NOMO-1 treated with DMSO at 0.1 percent for 48 hours (cell line): ENCODE measurements at regions not wholly inside any gene's neighbourhood (a gene's known extent, or its start where the extent isn't known, plus 50 kb on each side); places are given as distances from the start of the nearest gene placed in this dataset.
"Not testable (repeated sequence)": the region's sequence is repeated elsewhere in the genome, so short reads cannot be mapped to it uniquely, and the experiment has no call there.

Experiments used
- DNase-seq: peaks from one replicate; lab custom pipeline; 2025; ENCODE audit not compliant: unreplicated experiment; lab: John Stamatoyannopoulos, UW

DNA sequence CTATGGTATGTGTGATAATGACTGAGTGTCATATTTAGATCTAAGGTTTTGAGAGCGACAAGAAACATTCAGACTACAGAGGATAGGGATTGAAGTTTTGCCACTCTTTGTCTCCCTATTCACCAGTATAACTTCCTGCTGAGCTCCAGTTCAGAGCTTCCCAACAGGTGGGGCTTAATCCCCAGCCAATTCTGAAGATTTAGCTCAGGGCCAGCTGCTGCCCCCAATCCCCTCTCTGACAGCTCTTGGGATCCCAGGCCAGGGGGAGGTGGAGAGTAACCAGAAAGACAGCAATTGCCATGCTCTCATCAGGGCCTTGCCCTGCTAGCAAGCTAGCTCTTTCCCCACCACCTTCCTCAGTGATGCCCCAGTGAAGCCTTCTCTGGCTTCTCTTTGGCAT, 57.8 kb downstream of the TRIL start:
- no peak for DNase-seq

DNA sequence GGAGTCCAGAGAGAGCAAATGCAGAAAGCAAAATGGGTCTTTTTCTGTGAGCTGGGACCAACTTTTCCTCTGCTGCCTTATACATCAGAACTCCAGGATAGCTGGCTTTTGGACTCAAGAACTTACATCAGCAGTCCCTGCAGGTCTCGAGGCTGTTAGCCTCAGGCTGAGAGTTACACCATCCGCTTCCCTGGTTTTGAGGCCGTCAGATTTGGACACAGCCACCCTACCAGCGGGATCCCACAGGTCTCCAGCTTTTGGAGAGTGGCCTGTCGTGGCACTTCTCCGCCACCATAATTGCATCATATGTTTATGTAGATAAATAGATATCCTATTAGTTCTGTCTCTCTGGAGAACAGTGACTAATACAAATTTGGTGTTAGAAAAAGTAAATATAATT, 64.2 kb downstream of the TRIL start:
- DNase-seq = no peak

DNA sequence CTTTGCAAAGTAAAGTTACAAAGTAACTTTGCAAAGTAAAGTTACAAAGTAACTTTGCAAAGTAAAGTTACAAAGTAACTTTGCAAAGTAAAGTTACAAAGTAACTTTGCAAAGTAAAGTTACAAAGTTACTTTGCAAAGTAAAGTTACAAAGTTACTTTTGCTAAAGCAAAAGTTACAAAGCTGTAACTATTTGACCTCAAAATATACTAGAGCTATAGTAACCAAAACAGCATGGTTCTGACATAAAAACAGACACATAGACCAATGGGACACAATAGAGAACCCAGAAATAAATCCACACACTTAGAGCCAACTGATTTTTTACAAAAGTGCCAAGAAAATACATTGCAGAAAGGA, 66.3 kb downstream of the TRIL start:
- not testable (repeated sequence) for DNase-seq

DNA sequence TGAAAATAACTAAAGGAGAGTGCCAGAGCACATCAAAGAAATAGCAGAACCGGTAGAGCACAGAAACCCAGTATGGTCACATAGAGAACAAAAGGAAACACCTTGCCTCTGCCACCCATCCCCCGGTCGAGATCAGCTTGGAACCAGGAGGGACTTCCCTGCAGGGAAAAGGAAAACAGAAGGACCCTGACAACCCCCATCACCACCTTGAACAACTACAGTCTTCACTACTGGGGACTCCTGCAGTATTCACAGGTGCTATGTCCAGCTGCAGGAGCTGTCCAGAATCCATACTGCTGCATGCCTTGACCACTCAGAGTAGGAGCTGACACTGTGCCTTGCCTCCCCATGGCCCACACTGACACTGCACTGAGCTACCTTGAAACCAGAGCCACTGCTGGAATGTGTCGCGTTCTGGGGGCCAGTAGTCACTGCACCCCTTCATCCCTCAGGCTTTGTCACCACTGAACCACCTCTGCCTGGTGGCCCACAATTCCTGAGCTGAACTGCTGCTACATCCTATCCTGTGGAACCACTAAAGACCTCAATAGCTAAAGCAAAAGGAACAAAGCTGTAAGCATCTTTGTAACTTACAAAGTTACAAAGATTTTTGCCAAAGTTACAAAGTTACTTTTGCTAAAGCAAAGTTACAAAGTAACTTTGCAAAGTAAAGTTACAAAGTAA, 66.8 kb downstream of the TRIL start:
- DNase-seq = no peak

DNA sequence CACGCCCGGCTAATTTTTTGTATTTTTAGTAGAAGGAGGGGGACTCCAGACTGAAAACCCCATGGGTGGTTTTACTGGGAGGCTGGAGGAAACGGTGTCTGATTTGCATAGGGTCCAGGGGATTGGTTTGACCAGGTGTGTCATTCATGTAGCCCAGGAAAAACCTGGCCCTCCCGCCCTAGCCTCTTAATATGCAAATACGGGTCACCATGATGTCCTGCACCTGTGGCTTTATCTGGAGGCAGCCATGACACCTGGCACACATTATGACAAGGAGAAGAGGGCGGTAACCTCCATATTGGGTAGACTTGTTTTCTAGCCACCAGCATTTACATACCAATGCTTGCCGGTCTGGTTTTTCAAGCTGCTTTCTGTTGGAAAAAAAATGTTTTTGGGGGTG, 68.0 kb downstream of the TRIL start:
- no peak for DNase-seq

DNA sequence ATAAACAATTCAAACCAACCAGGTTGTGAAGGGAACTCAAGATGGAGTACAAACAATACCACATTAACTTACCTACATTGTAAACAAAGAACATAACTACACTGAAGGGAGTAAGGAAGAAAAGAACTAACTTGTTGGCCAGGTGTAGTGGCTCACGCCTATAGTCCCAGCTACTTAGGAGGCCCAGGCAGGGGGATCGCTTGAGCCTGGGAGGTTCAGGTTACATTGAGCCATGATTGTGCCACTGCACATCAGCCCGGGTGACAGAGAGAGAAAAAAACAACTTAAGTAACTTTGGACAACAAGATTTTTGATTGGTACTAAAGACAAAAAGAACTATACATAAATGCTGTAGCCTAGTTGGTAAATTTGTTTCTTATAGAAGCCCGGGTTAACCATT, 68.8 kb downstream of the TRIL start:
- DNase-seq = no peak

DNA sequence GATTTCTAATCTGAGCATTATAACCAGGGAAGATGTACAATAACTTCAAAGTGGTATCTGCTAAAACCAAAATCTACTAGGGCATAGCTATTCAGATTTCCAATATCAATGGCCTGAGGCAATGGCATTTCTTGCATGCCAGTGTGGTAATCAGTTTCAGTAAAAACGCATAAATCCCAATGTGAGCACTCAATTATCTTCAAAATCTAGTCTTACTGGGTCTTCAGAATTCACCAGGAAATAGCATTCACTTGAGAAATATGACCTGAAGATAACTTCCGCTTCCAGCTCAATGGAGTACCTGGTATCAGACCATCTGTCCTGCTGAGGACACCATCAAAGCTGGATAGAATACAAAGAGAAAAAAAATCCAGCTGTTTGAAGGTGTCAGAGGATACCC, 72.4 kb downstream of the TRIL start:
- DNase-seq = no peak

DNA sequence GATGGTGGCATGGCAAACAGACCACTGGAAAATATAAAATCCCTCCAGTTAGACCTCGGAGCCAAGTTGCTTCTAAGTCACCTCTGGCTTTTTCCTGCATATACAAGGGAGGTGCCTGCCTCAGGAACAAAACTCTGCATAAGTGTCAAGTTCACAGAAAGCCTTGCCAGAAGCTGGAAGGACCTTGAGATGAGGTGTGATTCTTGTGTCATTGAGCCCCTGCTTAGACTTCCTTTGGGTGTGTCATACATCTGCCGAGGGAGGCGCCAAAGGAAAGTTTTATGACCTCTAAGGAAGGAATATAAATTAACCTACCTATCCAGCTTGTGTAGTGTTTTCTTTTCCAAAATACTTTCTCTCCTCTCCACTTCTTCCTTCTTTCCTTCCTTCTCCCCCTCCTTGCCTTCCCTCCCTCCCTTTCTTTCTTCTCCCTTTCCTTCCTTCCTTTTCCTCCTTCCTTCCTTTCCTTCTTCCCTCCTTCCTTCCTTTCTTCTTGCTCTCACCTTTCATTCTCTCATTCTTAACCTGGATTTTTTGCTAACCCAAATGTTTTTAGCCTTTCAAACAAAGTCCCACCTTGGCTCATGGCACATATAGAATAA, 75.2 kb downstream of the TRIL start:
- DNase-seq = no peak

DNA sequence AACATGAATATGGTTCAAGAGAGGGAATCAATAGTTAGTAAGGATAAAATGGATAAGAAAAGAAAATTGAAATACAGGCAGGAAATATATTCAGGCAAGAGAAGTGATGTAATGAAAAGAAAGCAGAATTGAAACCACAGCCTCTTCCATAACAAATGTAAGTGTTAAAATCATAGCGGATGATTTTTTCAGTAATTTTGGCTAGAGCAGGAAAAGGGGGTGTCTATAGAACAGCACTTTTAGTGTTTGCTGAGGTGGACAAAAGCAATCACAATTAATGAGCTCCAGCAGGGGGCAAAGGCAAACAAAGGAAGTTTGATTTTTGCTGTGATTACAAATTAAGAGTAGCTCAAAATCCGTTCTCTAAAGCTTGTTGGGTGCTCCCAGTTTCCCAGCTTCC, 79.0 kb downstream of the TRIL start:
- peak; percentile 58 for DNase-seq

DNA sequence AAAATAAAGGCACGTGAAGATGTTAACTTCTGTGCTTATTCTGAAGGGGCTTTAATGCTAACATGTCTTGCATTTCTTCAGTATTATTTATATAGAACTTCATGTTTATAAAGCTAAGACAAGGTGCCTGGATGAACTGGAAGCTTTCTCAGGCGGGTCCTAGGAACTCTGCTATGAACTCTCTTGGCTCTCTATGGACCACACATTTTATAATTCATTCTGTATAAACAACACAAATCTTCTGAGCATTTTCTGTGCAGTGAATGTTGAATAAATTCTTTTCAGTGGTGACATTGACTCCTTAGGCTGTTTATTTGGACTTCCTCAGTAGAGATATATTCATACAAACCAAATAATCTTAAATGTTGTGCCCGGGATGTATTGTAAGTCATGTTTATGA, 79.6 kb downstream of the TRIL start:
- no peak for DNase-seq
